Ishikawa (cell line): ENCODE measurements at regions not wholly inside any gene's neighbourhood (a gene's known extent, or its start where the extent isn't known, plus 50 kb on each side); places are given as distances from the start of the nearest gene placed in this dataset.

Experiments
- CEBPB ChIP-seq: IDR thresholded peaks from 2 replicates; pipeline ENCODE4 v1.6.1; 2012
- EGR1 ChIP-seq: IDR thresholded peaks from 2 replicates; pipeline ENCODE4 v1.6.1; 2012
- TF ChIP-seq, protein P1 (sequence below): IDR thresholded peaks from 2 replicates; pipeline ENCODE4 v1.6.1; 2012

DNA sequence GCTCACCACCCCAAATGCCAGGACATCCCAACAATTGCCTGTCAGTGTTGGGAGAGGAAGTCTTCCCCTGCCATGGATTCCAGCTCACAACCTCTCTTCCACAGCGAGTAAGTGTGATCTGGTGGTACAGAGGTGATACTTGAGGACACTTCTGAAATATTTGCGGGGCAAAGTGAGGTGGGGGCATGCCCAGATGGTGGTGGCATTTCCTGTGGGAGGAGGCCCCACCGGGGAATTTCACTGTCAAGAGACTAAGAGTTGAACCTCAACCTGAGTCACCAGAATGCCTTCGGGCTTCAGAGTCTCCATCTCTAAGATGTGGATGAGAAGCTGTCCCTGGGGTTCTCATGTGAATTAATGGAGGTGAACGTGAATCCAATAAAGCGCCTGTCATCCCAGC, 122.3 kb upstream of the RFLNA start:
- TF ChIP-seq, protein P1, sequence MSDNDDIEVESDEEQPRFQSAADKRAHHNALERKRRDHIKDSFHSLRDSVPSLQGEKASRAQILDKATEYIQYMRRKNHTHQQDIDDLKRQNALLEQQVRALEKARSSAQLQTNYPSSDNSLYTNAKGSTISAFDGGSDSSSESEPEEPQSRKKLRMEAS = no peak
- no peak for TF ChIP-seq CEBPB
- no peak for TF ChIP-seq EGR1
